Stimulated activated CD4-positive, alpha-beta T cell treated with anti-CD3 and anti-CD28 coated beads, Interleukin-12 subunit alpha, Interleukin-12 subunit beta, amount 100 ng/mL, for 48 hours (primary cell): ENCODE measurements at regions not wholly inside any gene's neighbourhood (a gene's known extent, or its start where the extent isn't known, plus 50 kb on each side); places are given as distances from the start of the nearest gene placed in this dataset.
"Not testable (repeated sequence)": the region's sequence is repeated elsewhere in the genome, so short reads cannot be mapped to it uniquely, and the experiment has no call there.

Experiments
- DNase-seq, 3 donors: peaks; one replicate each; pipeline ENCODE4 v3.0.0-alpha.2; 2020; ENCODE audit warnings: low read depth in 2 of 3, low spot score in 1 of 3

GRCh38 chr1:161454865-161455707 is 50.2 kb upstream of the FCGR2A start:
- not testable (repeated sequence) for DNase-seq

GRCh38 chr1:161453950-161454864 is 51.0 kb upstream of the FCGR2A start:
- DNase-seq = not testable (repeated sequence)

GRCh38 chr1:161451698-161452348 is 53.4 kb upstream of the FCGR2A start:
- not testable (repeated sequence) for DNase-seq

- not testable (repeated sequence) for DNase-seq
These were observed 57.4 kb upstream of the FCGR2A start for GRCh38 chr1:161447760-161448332.

- DNase-seq = not testable (repeated sequence)
These were observed 58.1 kb upstream of the FCGR2A start for GRCh38 chr1:161447040-161447759.

DNA sequence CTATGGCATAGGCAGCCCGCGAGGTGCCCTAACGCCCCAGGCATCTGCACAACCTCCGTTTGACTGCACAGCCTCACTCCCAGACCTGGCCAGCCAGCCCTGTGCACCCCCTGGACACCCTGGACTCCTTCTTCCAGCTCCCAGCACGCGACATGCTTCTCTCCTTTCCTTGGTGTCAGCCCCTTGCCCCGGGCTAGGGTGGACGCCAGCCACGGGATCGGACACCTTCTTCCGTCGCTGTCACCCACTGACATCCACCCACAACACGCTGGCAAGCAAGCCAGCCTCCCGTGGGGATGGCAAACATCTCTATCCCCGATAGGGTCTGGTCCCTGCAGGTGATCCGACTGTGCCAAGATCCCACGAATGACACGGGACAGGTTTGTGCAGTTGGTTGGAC is 60.5 kb upstream of the FCGR2A start:
- DNase-seq = not testable (repeated sequence)

DNA sequence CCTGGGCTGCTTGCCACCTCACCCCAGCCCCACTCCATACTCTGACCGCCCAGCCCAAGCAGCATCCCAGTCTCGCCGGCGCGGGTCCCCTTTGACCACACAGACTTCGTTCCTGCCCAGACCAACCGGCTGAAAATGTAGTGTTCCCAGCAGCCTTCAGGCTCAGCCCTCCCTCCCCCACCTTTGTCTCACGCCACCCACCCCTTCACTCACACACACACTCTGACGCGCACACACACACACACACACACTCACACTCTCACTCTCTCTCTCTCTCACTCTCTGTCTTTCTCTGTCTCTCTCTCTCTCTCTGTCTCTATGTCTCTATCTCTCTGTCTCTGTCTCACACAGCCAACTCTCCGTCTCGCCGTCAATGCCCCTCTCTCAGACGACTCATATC is 61.0 kb upstream of the FCGR2A start:
- DNase-seq = not testable (repeated sequence)

- peak; percentile 40 to 53 (median 49) for DNase-seq
These were observed 64.9 kb upstream of the FCGR2A start for GRCh38 chr1:161440312-161440894.

DNA sequence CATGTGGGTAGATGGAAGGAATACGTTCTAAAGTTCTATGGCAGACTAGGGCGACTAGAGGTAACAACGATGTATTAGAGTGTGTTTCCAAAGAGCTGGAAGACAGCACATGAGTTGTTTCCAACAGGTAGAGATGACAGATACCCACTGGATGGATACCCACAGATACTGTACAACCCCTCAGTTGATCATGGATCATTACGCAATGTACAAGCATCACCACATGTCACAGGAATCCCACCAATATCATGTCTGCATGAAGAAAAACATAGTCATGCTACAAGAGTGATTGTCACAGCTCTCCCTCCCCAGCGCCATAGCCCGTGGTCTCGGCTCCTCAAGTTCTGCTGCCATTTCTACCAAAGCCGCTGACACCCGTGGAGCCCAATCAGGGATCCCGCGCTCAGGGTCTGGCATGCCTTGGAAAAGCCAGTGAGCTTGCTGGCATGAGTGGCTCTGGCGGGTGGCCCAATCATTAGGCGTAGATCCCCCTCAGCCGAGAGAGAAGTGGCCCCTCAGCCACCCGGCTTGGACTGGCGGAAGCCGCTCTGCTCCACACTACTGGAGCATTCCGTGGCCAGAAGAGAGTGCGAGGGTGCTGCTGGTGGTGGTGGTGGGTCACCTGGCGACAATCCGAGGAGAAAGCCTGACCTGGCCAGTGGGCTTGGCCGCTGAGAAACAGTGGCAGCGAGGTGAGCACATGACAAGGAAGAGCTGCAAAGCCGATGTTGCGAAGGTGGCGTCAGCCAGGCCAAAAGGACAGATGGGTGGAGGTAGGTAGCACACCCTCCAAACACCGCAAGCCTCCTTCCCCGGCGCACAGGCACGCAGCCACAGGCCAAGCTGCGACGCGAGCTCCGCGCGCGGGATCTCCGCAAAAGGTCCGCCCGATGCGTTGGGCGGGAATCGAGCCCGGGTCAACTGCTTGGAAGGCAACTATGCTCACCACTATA is 65.7 kb upstream of the FCGR2A start:
- peak; percentile 14 to 48 (median 21) for DNase-seq

GRCh38 chr1:161433191-161433590 is 65.5 kb upstream of the CFAP126 start:
- not testable (repeated sequence) for DNase-seq

DNA sequence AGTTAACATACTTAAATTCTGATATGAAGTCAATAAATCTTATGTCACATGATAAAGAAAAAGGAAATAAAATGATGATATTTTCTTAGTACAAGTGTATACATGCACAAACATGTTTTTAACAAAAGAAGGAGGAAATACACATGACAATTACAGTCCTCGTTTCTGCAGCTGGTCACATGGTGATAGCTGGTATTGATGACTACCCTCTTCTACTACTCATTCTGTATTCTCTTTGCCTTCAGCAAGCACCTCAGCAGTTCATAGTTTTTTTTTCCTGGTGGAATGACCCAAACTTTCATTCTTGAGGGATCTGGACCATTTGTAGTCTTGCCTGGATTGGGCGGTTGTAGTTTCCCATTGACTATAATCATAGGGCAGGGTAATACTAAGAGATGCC is 64.4 kb upstream of the CFAP126 start:
- no peak for DNase-seq

DNA sequence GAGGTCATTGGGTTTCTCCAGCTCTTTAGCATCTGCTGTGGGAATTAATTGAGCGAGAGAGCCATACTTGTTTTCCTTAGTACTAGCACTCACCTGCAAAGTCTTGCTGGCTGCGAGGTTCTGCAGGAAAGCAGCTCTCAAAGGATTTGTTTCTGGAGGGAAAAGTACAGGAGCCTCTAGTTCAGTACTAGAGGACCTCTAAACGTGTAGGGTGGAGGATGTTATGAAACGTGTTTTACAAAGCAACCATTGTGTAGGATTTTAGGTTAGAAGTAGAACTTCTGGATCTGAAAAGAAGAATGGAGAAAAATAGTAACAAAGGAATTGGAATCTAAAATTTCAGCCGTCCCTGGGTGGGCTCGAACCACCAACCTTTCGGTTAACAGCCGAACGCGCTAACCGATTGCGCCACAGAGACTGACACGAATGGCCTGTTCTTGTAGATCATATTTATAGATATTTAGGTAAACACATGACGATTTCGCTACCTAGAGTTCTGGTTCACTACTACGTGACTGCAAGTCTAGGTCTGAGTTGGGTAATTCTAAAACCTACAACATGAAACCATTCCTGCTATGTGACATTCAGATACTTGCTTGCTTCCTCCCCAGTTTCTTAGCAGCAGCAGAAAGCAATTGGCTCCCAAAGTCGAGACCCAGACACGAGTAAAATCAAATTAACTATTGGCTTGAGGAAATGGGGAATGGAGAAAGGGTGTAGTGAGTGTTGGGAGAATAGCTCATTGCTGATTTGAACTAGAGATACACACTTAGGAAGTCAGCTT is 60.2 kb upstream of the CFAP126 start:
- DNase-seq = peak in 2 of 3 donors; percentile 48

DNA sequence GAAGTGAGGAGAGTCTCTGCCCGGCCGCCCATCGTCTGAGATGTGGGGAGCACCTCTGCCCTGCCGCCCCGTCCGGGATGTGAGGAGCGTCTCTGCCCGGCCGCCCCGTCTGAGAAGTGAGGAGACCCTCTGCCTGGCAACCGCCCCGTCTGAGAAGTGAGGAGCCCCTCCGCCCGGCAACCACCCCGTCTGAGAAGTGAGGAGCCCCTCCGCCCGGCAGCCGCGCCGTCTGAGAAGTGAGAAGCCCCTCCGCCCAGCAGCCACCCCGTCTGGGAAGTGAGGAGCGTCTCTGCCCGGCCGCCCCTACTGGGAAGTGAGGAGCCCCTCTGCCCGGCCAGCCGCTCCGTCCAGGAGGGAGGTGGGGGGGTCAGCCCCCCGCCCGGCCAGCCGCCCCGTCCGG is 55.2 kb upstream of the CFAP126 start:
- not testable (repeated sequence) for DNase-seq

DNA sequence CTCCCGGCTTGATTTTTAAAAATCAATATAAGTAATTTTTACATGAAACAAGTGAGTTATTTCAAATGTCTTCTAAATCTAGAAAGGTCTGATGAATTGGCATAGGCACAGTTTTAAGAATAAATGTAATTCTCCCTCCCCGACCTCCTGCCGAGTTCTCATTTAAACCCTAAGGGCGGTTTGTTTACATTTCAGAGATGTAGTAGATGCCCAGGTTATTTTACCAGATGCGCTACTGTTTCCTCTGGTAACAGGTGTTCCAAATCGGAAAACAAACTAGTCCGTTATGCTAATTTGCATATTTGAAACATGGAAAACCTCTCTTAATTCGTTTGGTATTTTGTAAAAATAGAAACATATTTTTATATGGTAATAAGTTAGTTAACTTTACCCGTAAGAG is 53.8 kb upstream of the CFAP126 start:
- DNase-seq = no peak

GRCh38 chr1:161420763-161421455 is 53.2 kb upstream of the CFAP126 start:
- no peak for DNase-seq

- not testable (repeated sequence) for DNase-seq
These were observed 49.9 kb upstream of the CFAP126 start for GRCh38 chr1:161417536-161417935.
